ENCODE measurements at regions not wholly inside any gene's neighbourhood (a gene's known extent, or its start where the extent isn't known, plus 50 kb on each side); places are given as distances from the start of the nearest gene placed in this dataset.

DNA sequence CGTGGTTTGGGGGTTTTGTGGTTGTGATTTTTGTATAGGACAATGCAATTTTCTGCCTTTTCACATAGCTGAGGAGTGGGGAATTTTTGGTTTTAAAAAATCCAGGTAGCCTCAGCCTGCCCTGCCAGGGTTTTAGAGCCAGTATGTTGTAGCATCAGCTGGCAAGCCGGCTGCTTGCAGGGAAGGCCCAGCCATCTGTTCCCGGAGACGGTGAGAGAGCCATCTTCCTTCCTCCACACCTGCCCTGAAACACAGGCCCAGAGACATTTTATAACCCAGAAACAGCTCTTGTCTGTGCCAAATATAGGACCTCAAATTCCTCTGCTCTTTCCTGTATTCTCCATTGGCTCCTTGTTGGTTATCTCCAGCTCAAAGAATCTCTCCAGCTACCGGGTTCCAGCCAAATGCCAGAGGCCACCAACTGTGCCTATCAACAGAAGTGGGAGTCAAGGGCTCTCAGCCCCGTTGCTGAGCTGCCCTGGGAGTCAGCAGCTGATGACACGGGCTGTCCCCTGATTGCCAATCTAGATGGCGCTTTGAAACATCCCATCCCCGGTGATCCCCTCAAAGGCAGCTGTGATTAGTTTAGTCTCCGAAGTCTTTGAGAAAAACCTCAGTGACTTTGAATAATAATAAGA is 595.2 kb downstream of the MID1IP1 start:
- Histone ChIP-seq H3K4me1 (ENCODE audit: control insufficient read depth, insufficient read depth, low read length, poor library complexity, severe bottlenecking) (no peaks in the 10 kb centered on the region), H3K27ac (ENCODE audit: low read depth, low read length, severe bottlenecking) (no peak overlapping the region), H3K9me3 (ENCODE audit: control insufficient read depth, low read length) (no peaks in the 10 kb centered on the region), H3K36me3 (ENCODE audit: control insufficient read depth, insufficient read depth, low read length) (no peaks in the 10 kb centered on the region), H3K4me3 (ENCODE audit: extremely low read depth, insufficient read depth, low read length, poor library complexity, severe bottlenecking) (no peak overlapping the region)
- WGBS, 2 experiments (ENCODE audit: insufficient coverage in 2 of 2): 45% methylated on average over 5 of the region's 10 CpGs; no CpG with 5 or more reads in 1 of the 2 experiments

- 64 to 82% methylated on average over 8 of the region's 14 CpGs for WGBS, 2 experiments (ENCODE audit: insufficient coverage in 2 of 2)
- H3K4me3 ChIP-seq (ENCODE audit: extremely low read depth, insufficient read depth, low read length, poor library complexity, severe bottlenecking): no peak overlapping the region
Measured at GRCh38 chrX:39397561-39398199, 596.4 kb downstream of the MID1IP1 start.

DNA sequence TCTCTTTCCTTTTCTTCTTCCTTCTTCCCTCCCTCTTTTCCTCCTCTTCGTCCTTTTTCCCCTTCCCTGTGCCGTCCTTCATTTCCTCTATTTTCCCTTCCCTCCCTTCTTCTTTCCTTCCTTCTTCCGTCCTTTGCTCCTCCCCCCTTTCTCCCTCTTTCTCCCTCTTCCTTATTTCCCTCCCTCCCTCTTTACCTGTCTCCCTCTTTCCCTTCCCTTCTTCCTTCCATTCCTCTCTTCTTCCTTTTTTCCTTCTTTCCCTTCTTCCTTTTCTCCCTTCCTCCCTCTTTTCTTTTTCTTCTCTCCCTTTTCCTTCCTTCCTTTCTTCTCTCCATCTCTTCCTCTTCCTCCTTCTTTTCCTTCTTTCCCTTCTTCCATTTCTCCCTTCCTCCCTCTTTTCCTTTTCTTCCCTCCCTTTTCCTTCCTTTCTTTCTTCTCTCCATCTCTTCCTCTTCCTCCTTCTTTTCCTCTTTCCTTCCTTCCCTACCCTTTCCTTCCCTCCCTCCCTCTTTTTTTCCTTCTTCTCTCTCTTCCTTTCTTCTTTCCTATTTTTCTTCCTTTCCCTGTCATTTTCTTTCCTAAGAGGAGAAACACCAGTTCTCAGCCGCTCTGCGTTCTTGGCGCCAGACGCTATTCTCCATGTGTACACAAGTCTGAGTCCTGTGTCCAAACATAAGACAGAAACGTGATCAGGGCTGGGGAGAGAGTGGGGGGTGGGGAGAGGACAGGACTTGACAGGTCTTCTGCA is 597.1 kb downstream of the MID1IP1 start:
- Histone ChIP-seq H3K4me3 (ENCODE audit: extremely low read depth, insufficient read depth, low read length, poor library complexity, severe bottlenecking) (no peak overlapping the region), H3K36me3 (ENCODE audit: control insufficient read depth, insufficient read depth, low read length) (no peaks in the 10 kb centered on the region), H3K27ac (ENCODE audit: low read depth, low read length, severe bottlenecking) (no peak overlapping the region), H3K9me3 (ENCODE audit: control insufficient read depth, low read length) (no peaks in the 10 kb centered on the region), H3K4me1 (ENCODE audit: control insufficient read depth, insufficient read depth, low read length, poor library complexity, severe bottlenecking) (no peaks in the 10 kb centered on the region)
- 93 to 100% methylated on average over 1 to 3 of the region's 8 CpGs for WGBS, 2 experiments (ENCODE audit: insufficient coverage in 2 of 2)

More at GRCh38 chrX:39397561-39398199, 596.4 kb downstream of the MID1IP1 start:
- Histone ChIP-seq H3K27ac (ENCODE audit: low read depth, low read length, severe bottlenecking) (no peak overlapping the region), H3K4me1 (ENCODE audit: control insufficient read depth, insufficient read depth, low read length, poor library complexity, severe bottlenecking) (no peaks in the 10 kb centered on the region), H3K9me3 (ENCODE audit: control insufficient read depth, low read length) (no peaks in the 10 kb centered on the region), H3K36me3 (ENCODE audit: control insufficient read depth, insufficient read depth, low read length) (no peaks in the 10 kb centered on the region)

- Histone ChIP-seq H3K27ac (ENCODE audit: low read depth, low read length, severe bottlenecking) (no peak overlapping the region), H3K9me3 (ENCODE audit: control insufficient read depth, low read length) (no peaks in the 10 kb centered on the region), H3K4me3 (ENCODE audit: extremely low read depth, insufficient read depth, low read length, poor library complexity, severe bottlenecking) (no peak overlapping the region), H3K4me1 (ENCODE audit: control insufficient read depth, insufficient read depth, low read length, poor library complexity, severe bottlenecking) (no peaks in the 10 kb centered on the region), H3K36me3 (ENCODE audit: control insufficient read depth, insufficient read depth, low read length) (no peaks in the 10 kb centered on the region)
- no CpG with 5 or more reads among the region's 2 CpGs for WGBS, 2 experiments (ENCODE audit: insufficient coverage in 2 of 2)
Measured at GRCh38 chrX:39398963-39399261, 597.7 kb downstream of the MID1IP1 start.

DNA sequence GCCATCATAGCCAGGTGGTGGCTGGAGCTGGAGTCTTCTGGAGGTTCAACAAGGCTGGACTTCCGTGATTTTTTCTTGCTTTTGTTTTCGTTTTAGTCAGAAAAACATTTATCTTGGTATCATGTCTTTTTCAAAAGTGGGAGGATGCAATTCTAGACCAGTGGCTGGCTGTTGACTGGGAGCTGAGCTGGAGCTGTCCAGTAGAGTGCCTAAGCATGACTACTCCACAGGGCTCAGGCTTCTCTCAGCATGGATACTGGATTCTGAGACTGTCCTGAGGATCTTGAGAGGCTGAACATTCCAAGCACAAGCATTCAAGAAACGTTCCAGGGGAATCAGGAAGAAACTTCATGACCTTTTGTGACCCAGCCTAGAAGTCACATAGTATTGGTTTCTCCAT is 598.1 kb downstream of the MID1IP1 start:
- Histone ChIP-seq H3K4me1 (ENCODE audit: control insufficient read depth, insufficient read depth, low read length, poor library complexity, severe bottlenecking) (no peaks in the 10 kb centered on the region), H3K9me3 (ENCODE audit: control insufficient read depth, low read length) (no peaks in the 10 kb centered on the region), H3K4me3 (ENCODE audit: extremely low read depth, insufficient read depth, low read length, poor library complexity, severe bottlenecking) (no peak overlapping the region), H3K36me3 (ENCODE audit: control insufficient read depth, insufficient read depth, low read length) (no peaks in the 10 kb centered on the region), H3K27ac (ENCODE audit: low read depth, low read length, severe bottlenecking) (no peak overlapping the region)
- WGBS, 2 experiments (ENCODE audit: insufficient coverage in 2 of 2): 60% methylated on average over 1 of the region's 3 CpGs; no CpG with 5 or more reads in 1 of the 2 experiments

DNA sequence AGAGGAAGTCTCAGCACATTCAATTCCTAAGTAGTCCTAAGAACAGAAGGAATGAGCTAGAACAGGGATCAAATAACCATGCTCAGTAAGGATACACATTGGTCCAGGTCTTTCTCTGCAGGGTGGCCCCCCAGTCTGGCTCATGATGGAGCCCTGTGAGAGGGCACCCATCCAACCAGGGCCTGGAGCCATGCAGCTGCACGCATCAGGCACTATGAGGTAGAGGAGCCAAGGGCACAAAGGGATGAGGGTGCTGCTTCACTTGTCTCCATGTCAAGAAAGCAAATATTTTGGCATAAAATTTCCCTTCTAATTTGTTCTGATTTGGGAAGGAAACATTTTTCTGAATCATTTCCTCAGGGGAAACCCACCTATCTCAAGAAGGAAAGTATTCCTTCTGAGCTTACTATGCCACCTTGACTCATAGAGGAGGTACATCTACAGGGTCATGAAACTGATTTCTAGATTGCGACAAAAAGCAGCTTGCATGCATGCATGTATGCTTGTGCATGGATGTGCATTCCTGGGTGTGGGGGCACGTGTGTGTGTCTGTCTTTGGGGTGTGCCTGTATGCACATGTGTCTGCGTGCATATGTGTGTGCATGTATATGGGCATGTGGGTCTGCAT is 600.3 kb downstream of the MID1IP1 start:
- Histone ChIP-seq H3K27ac (ENCODE audit: low read depth, low read length, severe bottlenecking) (no peak overlapping the region), H3K9me3 (ENCODE audit: control insufficient read depth, low read length) (no peaks in the 10 kb centered on the region), H3K4me1 (ENCODE audit: control insufficient read depth, insufficient read depth, low read length, poor library complexity, severe bottlenecking) (no peaks in the 10 kb centered on the region), H3K36me3 (ENCODE audit: control insufficient read depth, insufficient read depth, low read length) (no peaks in the 10 kb centered on the region), H3K4me3 (ENCODE audit: extremely low read depth, insufficient read depth, low read length, poor library complexity, severe bottlenecking) (no peak overlapping the region)
- no CpG with 5 or more reads among the region's 4 CpGs for WGBS, 2 experiments (ENCODE audit: insufficient coverage in 2 of 2)

GRCh38 chrX:39402158-39402557 is 600.9 kb downstream of the MID1IP1 start:
- 90% methylated on average over 2 of the region's 5 CpGs; no CpG with 5 or more reads in 1 of the 2 experiments for WGBS, 2 experiments (ENCODE audit: insufficient coverage in 2 of 2)
- H3K4me3 ChIP-seq (ENCODE audit: extremely low read depth, insufficient read depth, low read length, poor library complexity, severe bottlenecking): no peak overlapping the region

DNA sequence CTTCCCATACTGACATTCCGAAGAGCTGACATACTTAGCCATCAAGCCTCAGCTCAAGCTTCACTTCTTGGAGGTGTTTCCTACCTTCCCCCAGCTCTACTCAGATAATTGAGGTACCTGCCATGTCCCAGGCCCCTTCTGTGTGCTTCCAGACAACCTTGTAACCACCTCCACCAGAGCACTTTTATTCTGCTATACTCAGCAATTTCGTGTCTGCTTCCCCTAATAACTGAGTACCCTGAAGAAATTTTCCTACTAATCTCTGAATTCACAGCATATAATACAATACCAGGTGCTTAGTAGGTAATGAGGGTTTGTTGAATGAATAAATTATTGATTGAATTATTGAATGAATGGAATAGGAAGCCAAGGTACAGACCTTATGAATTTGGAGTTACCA is 605.5 kb downstream of the MID1IP1 start:
- no peaks in the 10 kb centered on the region for H3K9me3 ChIP-seq (ENCODE audit: control insufficient read depth, low read length)
- H3K27ac ChIP-seq (ENCODE audit: low read depth, low read length, severe bottlenecking): no peak overlapping the region
- H3K36me3 ChIP-seq (ENCODE audit: control insufficient read depth, insufficient read depth, low read length): no peaks in the 10 kb centered on the region
- no CpG with 5 or more reads among the region's 2 CpGs for WGBS, 2 experiments (ENCODE audit: insufficient coverage in 2 of 2)
- H3K4me3 ChIP-seq (ENCODE audit: extremely low read depth, insufficient read depth, low read length, poor library complexity, severe bottlenecking): no peak overlapping the region
- no peaks in the 10 kb centered on the region for H3K4me1 ChIP-seq (ENCODE audit: control insufficient read depth, insufficient read depth, low read length, poor library complexity, severe bottlenecking)

More at GRCh38 chrX:39402158-39402557, 600.9 kb downstream of the MID1IP1 start:
- no peak overlapping the region for H3K27ac ChIP-seq (ENCODE audit: low read depth, low read length, severe bottlenecking)
- H3K4me1 ChIP-seq (ENCODE audit: control insufficient read depth, insufficient read depth, low read length, poor library complexity, severe bottlenecking): no peaks in the 10 kb centered on the region
- no peaks in the 10 kb centered on the region for H3K36me3 ChIP-seq (ENCODE audit: control insufficient read depth, insufficient read depth, low read length)
- no peaks in the 10 kb centered on the region for H3K9me3 ChIP-seq (ENCODE audit: control insufficient read depth, low read length)

DNA sequence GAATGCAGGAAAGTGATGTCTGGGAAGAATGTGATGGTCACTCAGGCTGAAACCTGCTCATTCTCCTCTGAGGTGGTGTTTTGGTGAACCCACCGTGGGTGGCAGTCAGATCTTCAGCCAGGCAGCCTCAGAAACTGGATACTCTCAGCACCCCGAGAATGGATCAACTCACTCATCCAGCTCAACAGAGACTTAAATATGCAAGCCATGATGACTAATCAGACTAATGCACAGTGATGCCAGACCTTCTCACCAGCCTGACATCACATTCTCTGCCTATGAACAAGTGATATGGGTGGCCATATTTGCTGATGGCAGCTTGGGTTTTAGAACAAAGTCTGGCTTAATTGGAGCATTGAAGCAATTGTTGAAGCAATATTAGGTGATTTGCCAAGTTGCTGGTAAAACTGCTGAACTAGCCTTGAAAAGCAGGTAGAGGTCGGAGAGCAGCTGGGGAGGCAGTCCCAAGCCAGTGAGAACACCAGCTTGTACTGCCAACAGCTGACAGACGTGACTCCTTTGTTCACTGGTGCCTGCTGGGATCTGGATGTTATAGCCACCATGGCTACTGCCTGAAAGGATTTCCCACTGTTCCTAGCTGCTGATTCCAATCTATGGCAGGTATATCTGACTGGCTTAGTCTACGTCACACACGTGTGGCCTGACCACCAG is 608.1 kb downstream of the MID1IP1 start:
- Histone ChIP-seq H3K9me3 (ENCODE audit: control insufficient read depth, low read length) (no peaks in the 10 kb centered on the region), H3K4me1 (ENCODE audit: control insufficient read depth, insufficient read depth, low read length, poor library complexity, severe bottlenecking) (no peaks in the 10 kb centered on the region), H3K4me3 (ENCODE audit: extremely low read depth, insufficient read depth, low read length, poor library complexity, severe bottlenecking) (no peak overlapping the region), H3K27ac (ENCODE audit: low read depth, low read length, severe bottlenecking) (no peak overlapping the region), H3K36me3 (ENCODE audit: control insufficient read depth, insufficient read depth, low read length) (no peaks in the 10 kb centered on the region)
- WGBS, 2 experiments (ENCODE audit: insufficient coverage in 2 of 2): 70 to 83% methylated on average over 2 of the region's 6 CpGs

- H3K4me3 ChIP-seq (ENCODE audit: extremely low read depth, insufficient read depth, low read length, poor library complexity, severe bottlenecking): no peak overlapping the region
- H3K27ac ChIP-seq (ENCODE audit: low read depth, low read length, severe bottlenecking): no peak overlapping the region
- 94% methylated on average over 2 of the region's 5 CpGs; no CpG with 5 or more reads in 1 of the 2 experiments for WGBS, 2 experiments (ENCODE audit: insufficient coverage in 2 of 2)
- peaks cover 2% of the 10 kb centered on the region for H3K4me1 ChIP-seq (ENCODE audit: control insufficient read depth, insufficient read depth, low read length, poor library complexity, severe bottlenecking)
- H3K36me3 ChIP-seq (ENCODE audit: control insufficient read depth, insufficient read depth, low read length): no peaks in the 10 kb centered on the region
- H3K9me3 ChIP-seq (ENCODE audit: control insufficient read depth, low read length): no peaks in the 10 kb centered on the region
Measured at GRCh38 chrX:39414290-39414854, 613.1 kb downstream of the MID1IP1 start.

All from mesodermal cell (in vitro differentiated cells).